ENCODE measurements at regions not wholly inside any gene's neighbourhood (a gene's known extent, or its start where the extent isn't known, plus 50 kb on each side); places are given as distances from the start of the nearest gene placed in this dataset.
A peak's percentile ranks its signal among the peaks of the same experiment; 100 is the strongest.

GRCh38 chr2:199659207-199659606 lies 191.8 kb downstream of the FTCDNL1 start:
- Histone ChIP-seq H3K27ac (no peak overlapping the region), H3K36me3 (no peaks in the 10 kb centered on the region), H3K9me3 (peaks cover 0 to 2% (median 0%) of the 10 kb centered on the region in 4 donors), H3K4me3 (peak overlapping the region in 3 of 4 donors; percentile 35 to 42 (median 40)), H3K4me1 (peaks cover 0 to 4% (median 0%) of the 10 kb centered on the region in 4 donors), H3K27me3 (no peaks in the 10 kb centered on the region)
- 2 to 4% methylated on average over 39 of the region's 39 CpGs for WGBS, 2 donors
- no peak for DNase-seq
- intact Hi-C loops (cut with DNase I), result no loop called here
- TF ChIP-seq POLR2A (IDR thresholded peaks at IDR 0.05) (no peak), EP300 (IDR thresholded peaks at IDR 0.05) (no peak), POLR2AphosphoS5 (IDR thresholded peaks at IDR 0.05) (no peak)
- TF ChIP-seq, protein P1, sequence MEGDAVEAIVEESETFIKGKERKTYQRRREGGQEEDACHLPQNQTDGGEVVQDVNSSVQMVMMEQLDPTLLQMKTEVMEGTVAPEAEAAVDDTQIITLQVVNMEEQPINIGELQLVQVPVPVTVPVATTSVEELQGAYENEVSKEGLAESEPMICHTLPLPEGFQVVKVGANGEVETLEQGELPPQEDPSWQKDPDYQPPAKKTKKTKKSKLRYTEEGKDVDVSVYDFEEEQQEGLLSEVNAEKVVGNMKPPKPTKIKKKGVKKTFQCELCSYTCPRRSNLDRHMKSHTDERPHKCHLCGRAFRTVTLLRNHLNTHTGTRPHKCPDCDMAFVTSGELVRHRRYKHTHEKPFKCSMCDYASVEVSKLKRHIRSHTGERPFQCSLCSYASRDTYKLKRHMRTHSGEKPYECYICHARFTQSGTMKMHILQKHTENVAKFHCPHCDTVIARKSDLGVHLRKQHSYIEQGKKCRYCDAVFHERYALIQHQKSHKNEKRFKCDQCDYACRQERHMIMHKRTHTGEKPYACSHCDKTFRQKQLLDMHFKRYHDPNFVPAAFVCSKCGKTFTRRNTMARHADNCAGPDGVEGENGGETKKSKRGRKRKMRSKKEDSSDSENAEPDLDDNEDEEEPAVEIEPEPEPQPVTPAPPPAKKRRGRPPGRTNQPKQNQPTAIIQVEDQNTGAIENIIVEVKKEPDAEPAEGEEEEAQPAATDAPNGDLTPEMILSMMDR (IDR thresholded peaks at IDR 0.05), result no peak

- WGBS, 2 donors, result 72 to 74% methylated on average over 2 of the region's 2 CpGs
- no peak for DNase-seq
- Histone ChIP-seq H3K27me3 (no peaks in the 10 kb centered on the region), H3K4me1 (no peaks in the 10 kb centered on the region), H3K27ac (no peak overlapping the region), H3K9me3 (no peaks in the 10 kb centered on the region), H3K36me3 (no peaks in the 10 kb centered on the region), H3K4me3 (no peak overlapping the region)
- no peak for TF ChIP-seq POLR2A (IDR thresholded peaks at IDR 0.05)
- TF ChIP-seq POLR2AphosphoS5 (IDR thresholded peaks at IDR 0.05), result no peak
- TF ChIP-seq, protein P1 (IDR thresholded peaks at IDR 0.05), result no peak
- TF ChIP-seq EP300 (IDR thresholded peaks at IDR 0.05), result no peak
- intact Hi-C loops (cut with DNase I), result no loop called here
These were observed 188.7 kb upstream of the SATB2 start for GRCh38 chr2:199646439-199646838.

DNA sequence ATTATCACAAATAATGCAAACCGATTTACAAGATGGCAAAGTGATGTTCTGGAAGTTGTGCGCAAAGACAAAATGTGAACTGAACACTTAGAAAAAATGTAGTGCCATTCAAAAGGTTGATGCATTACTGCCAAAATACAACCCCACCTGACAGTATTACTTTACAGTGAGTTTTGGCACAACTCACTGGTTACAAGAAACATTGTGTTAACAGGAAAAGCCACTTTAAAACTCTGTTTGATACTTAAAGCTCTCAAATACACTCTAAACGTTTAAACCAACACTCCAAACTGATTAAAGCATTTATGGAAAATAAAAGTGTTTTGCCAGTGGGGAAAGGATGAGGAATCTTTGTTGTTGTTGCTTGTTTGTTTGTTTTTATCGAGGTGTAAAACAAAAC lies 173.4 kb upstream of the SATB2 start:
- no peaks in the 10 kb centered on the region for H3K36me3 ChIP-seq
- TF ChIP-seq, protein P1 (IDR thresholded peaks at IDR 0.05), result no peak
- no peak for TF ChIP-seq EP300 (IDR thresholded peaks at IDR 0.05)
- TF ChIP-seq POLR2A (IDR thresholded peaks at IDR 0.05), result no peak
- TF ChIP-seq POLR2AphosphoS5 (IDR thresholded peaks at IDR 0.05), result no peak
- no peak for DNase-seq
- H3K27me3 ChIP-seq, result no peaks in the 10 kb centered on the region
- WGBS, 2 donors, result 65 to 69% methylated on average over 4 of the region's 4 CpGs
- no peaks in the 10 kb centered on the region for H3K4me1 ChIP-seq
- no peaks in the 10 kb centered on the region for H3K9me3 ChIP-seq
- intact Hi-C loops (cut with DNase I), result no loop called here
- no peak overlapping the region for H3K27ac ChIP-seq
- H3K4me3 ChIP-seq, result no peak overlapping the region

- Histone ChIP-seq H3K4me1 (no peaks in the 10 kb centered on the region), H3K27ac (no peak overlapping the region), H3K4me3 (no peak overlapping the region), H3K27me3 (no peaks in the 10 kb centered on the region), H3K9me3 (no peaks in the 10 kb centered on the region), H3K36me3 (no peaks in the 10 kb centered on the region)
- no peak for DNase-seq
- no peak for TF ChIP-seq EP300 (IDR thresholded peaks at IDR 0.05)
- no peak for TF ChIP-seq POLR2A (IDR thresholded peaks at IDR 0.05)
- TF ChIP-seq POLR2AphosphoS5 (IDR thresholded peaks at IDR 0.05), result no peak
- TF ChIP-seq, protein P1 (IDR thresholded peaks at IDR 0.05), result no peak
- intact Hi-C loops (cut with DNase I), result no loop called here
These were observed 171.6 kb upstream of the SATB2 start for GRCh38 chr2:199629301-199629700.

DNA sequence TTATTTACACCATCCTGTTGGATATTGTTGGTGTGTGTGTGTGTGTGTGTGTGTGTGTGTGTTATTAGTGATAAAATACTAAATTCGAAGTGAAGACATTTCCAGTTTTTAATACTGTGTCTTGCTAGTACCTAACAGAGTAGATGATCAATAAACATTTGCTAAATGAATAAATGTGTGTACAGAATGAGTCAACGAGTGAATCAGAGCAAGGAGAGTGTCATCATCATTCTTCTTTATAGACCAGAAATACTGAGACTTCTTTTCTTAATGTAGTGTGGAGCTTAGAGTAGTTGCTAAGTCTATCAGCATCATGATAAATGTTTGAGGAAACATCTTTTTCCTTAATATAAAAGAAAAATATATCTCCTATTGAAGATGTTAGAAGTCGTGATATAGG lies 169.7 kb upstream of the SATB2 start:
- intact Hi-C loops (cut with DNase I), result no loop called here
- no peak for DNase-seq
- Histone ChIP-seq H3K9me3 (no peaks in the 10 kb centered on the region), H3K27ac (no peak overlapping the region), H3K4me3 (no peak overlapping the region), H3K36me3 (no peaks in the 10 kb centered on the region), H3K4me1 (no peaks in the 10 kb centered on the region), H3K27me3 (no peaks in the 10 kb centered on the region)
- no peak for TF ChIP-seq POLR2A (IDR thresholded peaks at IDR 0.05)
- no peak for TF ChIP-seq EP300 (IDR thresholded peaks at IDR 0.05)
- TF ChIP-seq, protein P1 (IDR thresholded peaks at IDR 0.05), result no peak
- no peak for TF ChIP-seq POLR2AphosphoS5 (IDR thresholded peaks at IDR 0.05)
- WGBS, 2 donors, result 50 to 55% methylated on average over 3 of the region's 3 CpGs
